ENCODE measurements at regions not wholly inside any gene's neighbourhood (a gene's known extent, or its start where the extent isn't known, plus 50 kb on each side); places are given as distances from the start of the nearest gene placed in this dataset.

DNA sequence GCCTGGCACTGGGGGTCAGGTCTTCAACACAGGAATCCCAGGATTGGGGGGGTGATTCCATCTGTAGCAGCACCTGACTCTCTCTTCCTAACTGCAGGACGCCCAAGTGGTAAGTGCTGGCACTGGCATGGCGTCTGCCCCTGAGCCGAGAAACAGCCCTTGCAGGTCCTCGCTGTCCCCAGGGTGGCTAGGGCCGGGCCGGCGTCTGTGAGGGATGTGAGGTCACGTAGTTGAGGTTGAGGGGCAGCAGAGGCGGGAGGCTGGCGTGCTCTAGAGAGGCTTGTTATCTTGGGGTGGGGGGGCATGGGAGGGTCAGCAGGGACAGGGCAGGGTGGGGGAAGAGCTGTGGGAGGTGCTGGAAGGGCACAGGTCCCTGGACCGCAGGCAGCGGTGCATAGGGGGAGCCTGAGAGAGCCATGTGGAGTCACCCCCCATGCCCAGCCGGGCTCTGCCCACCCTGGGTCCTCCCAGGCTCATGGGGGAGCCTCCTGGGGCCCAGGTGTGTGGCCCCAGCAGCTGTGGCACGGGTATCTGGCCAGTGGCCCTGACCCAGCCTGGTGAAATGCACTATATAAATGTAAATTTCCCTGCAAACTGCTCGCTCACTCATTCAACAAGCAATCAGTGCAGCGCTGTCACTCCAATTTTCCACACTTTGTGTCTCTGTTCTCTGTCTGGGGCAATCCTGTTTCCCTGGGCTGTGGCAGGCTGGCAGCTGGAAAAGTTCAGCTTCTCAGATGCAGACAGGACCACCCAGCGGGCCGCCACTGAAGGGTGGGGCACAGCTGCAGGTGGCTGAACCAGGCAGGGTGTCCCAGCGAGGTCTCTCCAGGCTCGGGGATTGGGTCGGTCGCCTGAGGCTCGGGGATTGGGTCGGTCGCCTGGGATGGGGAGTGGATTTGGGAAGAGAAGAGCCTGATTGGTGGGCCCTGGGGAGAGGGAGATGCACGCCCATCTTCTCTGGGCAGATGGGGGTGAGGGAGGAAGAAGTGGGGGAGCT is 102.2 kb upstream of the NKX1-1 start:
- no peak for FAIRE-seq
- no peak for DNase-seq (ENCODE audit: insufficient read length, low spot score)
- TF ChIP-seq POLR2AphosphoS5 (IDR thresholded peaks at IDR 0.05; ENCODE audit: low read depth, low read length) (no peak), TAF1 (IDR thresholded peaks at IDR 0.05; ENCODE audit: low read depth, low read length) (no peak), POLR2A (IDR thresholded peaks at IDR 0.05; ENCODE audit: low read depth, low read length) (no peak), POU2F2 (IDR thresholded peaks at IDR 0.05; ENCODE audit: low read depth, low read length) (no peak)

DNA sequence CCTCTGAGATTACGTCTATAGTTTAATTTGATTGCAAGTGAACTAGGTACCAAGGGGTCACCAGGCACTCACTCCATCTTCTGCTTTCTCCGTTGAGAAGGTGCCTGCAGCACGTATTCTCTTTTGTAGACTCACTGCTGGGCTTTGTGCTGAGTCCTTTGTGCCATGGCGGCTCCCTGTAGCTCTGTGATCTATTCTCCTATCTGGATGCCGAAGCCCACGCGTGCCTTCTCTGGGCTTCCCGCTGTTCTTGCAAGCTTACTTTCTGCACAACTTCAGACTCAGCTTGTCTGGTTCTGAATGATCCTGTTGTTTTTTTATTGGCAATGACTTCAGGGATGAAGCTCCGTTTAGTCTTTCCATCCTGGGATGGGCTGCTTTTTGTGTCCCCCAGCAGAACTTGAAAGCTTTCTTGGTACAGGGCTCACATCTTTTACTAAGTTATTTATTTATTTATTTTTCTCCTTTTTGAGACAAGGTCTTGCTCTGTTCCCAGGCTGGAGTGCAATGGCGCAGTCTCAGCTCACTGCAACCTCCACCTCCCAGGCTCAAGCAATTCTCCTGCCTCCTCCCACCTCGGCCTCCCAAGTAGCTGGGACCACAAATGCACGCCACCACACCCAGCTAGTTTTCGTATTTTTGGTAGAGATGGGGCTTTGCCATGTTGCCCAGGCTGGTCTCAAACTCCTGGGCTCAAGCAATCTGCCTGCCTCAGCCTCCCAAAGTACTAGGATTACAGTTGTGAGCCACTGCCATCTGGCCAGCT is 100.9 kb upstream of the NKX1-1 start:
- no peak for TF ChIP-seq TAF1 (IDR thresholded peaks at IDR 0.05; ENCODE audit: low read depth, low read length)
- no peak for TF ChIP-seq SPI1 (IDR thresholded peaks at IDR 0.05; ENCODE audit: low read depth, low read length)
- no peak for TF ChIP-seq POLR2A (IDR thresholded peaks at IDR 0.05; ENCODE audit: low read depth, low read length)
- no peak for TF ChIP-seq POLR2AphosphoS5 (IDR thresholded peaks at IDR 0.05; ENCODE audit: low read depth, low read length)
- TF ChIP-seq POU2F2 (IDR thresholded peaks at IDR 0.05; ENCODE audit: low read depth, low read length) = no peak
- TF ChIP-seq PAX5 (IDR thresholded peaks at IDR 0.05; ENCODE audit: insufficient read depth, low read length, severe bottlenecking) = no peak
- DNase-seq (ENCODE audit: insufficient read length, low spot score) (no peak), FAIRE-seq (no peak)

DNA sequence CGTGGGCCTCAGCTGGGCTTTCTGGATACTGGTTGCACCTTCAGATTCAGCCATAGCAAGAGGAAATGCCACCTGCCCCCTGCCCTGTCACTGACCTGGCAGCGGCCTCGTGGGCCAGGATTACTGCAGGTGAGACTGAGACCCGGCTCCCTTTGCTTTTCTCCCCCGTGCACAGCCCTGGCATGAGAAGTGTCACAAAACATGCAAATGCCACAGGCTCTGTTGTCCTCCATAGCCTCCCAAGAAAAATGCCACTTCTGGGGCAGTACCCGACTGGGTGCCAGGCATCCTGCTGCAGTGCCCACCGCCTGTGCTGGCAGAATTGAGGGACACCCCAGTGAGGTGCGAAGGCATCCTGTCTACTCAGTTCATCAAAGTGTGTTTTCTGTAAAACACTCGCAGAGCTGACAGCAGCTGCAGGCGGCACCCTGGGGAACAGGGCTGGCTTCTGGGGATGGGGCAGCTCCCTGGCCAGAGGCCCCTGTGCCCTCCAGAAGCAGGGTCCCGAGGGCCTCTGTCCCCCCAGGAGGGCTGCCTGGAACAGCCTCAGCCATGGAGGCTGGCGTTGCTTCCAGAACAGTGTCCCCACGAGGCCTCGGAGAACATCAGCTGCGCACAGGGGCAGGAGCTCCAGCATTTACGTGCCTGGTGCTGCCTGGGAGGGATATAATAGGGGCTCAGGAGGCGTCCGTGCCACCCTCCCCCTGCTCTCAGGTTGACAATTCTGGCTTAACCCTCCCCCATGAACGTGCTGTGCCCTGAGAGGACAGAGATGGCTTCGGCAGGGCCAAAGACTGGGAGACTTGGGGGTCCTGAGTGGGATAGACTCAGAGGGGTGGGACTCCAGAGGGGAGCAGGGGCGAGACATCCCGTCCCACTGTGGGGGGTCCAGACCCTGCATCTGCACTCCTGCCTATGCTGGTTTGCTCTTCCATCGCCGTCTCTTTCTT is 99.5 kb upstream of the NKX1-1 start:
- FAIRE-seq = no peak
- TF ChIP-seq POLR2AphosphoS5 (IDR thresholded peaks at IDR 0.05; ENCODE audit: low read depth, low read length) = no peak
- no peak for TF ChIP-seq TAF1 (IDR thresholded peaks at IDR 0.05; ENCODE audit: low read depth, low read length)
- TF ChIP-seq PAX5 (IDR thresholded peaks at IDR 0.05; ENCODE audit: insufficient read depth, low read length, severe bottlenecking) = no peak
- TF ChIP-seq SPI1 (IDR thresholded peaks at IDR 0.05; ENCODE audit: low read depth, low read length) = no peak
- no peak for TF ChIP-seq POLR2A (IDR thresholded peaks at IDR 0.05; ENCODE audit: low read depth, low read length)
- no peak for TF ChIP-seq POU2F2 (IDR thresholded peaks at IDR 0.05; ENCODE audit: low read depth, low read length)
- DNase-seq (ENCODE audit: insufficient read length, low spot score) = no peak

DNA sequence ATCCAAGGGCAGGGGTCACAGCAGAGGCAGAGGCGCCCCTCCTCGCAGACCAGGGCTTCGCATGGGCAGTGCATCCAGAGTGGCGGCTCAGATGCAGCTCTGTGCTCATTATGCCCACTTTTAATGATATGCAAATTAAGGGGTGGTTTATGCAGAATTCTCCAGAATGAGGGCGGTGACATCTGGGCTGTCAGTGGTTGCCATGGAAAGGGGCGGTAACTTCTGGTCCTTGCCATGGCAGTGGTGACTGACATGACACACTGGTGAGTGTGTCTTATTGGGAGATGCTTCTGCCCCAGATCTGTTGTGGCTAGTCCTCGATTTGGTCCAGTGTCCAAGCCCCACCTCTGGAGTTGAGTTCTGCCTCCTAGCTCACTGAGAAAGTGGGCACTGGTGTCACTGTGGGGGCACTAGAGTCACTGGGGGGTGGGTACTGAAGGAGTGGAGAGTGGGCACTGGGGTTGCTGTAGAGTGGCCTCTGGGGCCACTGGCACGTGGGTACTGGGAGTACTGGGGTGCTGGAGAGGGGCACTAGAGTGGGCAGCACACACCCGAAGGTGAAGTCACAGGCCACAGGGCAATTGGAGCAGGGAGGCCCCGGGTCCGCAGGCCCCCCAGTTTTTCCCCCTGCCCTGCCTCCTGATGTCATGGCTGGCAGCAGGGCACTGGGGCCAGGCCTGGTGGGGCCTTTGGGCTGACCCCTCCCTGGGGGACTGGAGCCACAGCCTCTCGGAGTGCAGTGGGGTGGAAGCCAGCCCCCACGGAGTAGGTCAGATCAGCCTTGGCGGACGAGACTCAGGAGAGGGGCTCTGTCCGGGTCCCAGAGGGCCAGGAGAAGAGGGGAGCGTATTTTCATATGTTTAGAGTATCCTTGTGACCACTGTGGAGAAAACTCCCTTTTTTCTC is 98.6 kb upstream of the NKX1-1 start:
- DNase-seq (ENCODE audit: insufficient read length, low spot score) (no peak), FAIRE-seq (no peak)
- TF ChIP-seq POLR2AphosphoS5 (IDR thresholded peaks at IDR 0.05; ENCODE audit: low read depth, low read length) (no peak), POLR2A (IDR thresholded peaks at IDR 0.05; ENCODE audit: low read depth, low read length) (no peak), PAX5 (IDR thresholded peaks at IDR 0.05; ENCODE audit: insufficient read depth, low read length, severe bottlenecking) (no peak), SPI1 (IDR thresholded peaks at IDR 0.05; ENCODE audit: low read depth, low read length) (no peak), TAF1 (IDR thresholded peaks at IDR 0.05; ENCODE audit: low read depth, low read length) (no peak), POU2F2 (IDR thresholded peaks at IDR 0.05; ENCODE audit: low read depth, low read length) (no peak)

DNA sequence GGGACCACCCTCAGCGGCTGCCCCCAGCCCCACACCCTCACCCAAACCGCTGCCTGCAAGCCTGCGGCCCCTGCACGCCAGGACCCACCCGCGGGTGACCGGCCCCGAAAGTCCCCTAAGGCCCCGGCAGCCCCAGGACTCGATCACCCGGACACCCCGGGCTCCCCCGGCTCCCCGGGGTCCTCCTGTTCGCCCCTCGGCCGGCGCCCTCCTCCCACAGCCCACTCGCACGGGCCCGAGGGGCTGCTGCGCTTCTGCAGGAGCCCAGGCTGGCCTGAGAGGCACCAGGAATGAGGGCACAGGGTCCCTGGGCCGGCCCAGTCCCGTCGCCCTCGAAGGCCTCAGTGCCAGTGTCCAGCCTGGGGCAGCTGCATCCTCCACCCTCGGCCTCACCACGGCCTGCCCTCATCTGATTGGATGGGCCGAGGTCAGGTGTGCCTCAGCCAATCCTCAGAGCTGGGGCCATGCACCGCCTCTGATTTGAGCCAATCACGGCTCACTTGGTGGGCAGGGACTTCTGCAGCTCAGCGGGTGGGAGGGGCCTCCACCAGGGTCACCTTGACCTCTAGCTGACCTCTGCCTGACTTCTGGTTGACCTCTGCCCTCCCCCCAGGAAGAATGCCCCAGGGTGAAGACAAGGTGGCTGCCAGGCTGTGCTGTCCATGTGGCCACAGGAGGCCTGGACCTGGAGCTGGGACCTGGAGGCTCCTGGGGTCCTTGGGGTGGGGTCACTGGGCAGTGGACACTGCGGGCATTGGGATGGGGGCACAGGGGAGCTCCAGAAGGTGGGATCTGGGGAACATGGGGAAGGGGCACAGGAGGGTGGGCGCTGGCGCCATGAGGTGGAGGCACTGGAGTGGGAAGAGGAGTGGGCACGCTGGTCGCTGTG is 97.6 kb upstream of the NKX1-1 start:
- DNase-seq (ENCODE audit: insufficient read length, low spot score) (no peak), FAIRE-seq (no peak)

DNA sequence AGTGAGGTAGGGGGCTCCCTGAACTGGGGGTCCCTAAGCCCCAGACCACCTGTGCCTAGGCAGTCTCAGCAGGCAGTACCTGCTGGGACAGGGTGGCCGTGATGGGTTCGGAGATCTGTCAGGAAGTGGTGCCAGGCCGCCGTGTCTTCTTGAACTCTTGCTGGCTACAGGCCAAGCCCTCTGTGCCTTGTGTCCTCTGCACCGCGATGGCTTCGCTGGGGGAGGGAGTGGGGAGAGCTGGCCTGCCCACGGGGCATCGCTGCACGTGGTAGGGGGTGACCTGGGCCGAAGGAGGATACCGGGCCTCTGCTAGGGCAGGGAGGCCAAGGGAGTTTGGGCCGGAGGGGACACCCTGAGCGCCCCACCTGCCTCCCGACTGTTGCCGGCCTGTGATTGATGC is 96.7 kb upstream of the NKX1-1 start:
- FAIRE-seq (no peak), DNase-seq (ENCODE audit: insufficient read length, low spot score) (no peak)
- TF ChIP-seq POU2F2 (IDR thresholded peaks at IDR 0.05; ENCODE audit: low read depth, low read length) = no peak
- no peak for TF ChIP-seq TAF1 (IDR thresholded peaks at IDR 0.05; ENCODE audit: low read depth, low read length)
- TF ChIP-seq POLR2A (IDR thresholded peaks at IDR 0.05; ENCODE audit: low read depth, low read length) = no peak
- no peak for TF ChIP-seq PAX5 (IDR thresholded peaks at IDR 0.05; ENCODE audit: insufficient read depth, low read length, severe bottlenecking)
- no peak for TF ChIP-seq POLR2AphosphoS5 (IDR thresholded peaks at IDR 0.05; ENCODE audit: low read depth, low read length)
- TF ChIP-seq SPI1 (IDR thresholded peaks at IDR 0.05; ENCODE audit: low read depth, low read length) = no peak

More for the DNA sequence above, 97.6 kb upstream of the NKX1-1 start:
- no peak for TF ChIP-seq TAF1 (IDR thresholded peaks at IDR 0.05; ENCODE audit: low read depth, low read length)
- no peak for TF ChIP-seq PAX5 (IDR thresholded peaks at IDR 0.05; ENCODE audit: insufficient read depth, low read length, severe bottlenecking)
- TF ChIP-seq POU2F2 (IDR thresholded peaks at IDR 0.05; ENCODE audit: low read depth, low read length) = no peak
- no peak for TF ChIP-seq POLR2A (IDR thresholded peaks at IDR 0.05; ENCODE audit: low read depth, low read length)
- no peak for TF ChIP-seq SPI1 (IDR thresholded peaks at IDR 0.05; ENCODE audit: low read depth, low read length)
- TF ChIP-seq POLR2AphosphoS5 (IDR thresholded peaks at IDR 0.05; ENCODE audit: low read depth, low read length) = no peak

DNA sequence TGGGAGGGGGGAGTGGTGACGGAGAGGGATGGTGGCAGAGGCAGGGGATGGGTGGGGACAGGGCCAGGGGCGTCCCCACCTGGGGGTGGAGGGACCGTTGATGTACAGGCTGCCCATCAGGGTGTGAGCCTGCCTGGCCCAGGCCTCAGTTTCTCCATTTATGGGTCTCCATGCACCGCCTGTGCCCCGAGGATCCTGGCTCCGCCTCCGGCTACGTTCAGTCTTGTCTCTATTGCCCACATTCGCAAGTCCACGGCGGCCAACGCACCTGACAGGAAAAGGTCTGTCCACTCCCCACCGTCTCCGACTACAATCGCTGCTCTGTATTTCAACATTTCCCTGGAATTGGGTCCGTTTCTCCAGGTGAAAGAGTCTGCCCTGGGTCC is 96.3 kb upstream of the NKX1-1 start:
- TF ChIP-seq TAF1 (IDR thresholded peaks at IDR 0.05; ENCODE audit: low read depth, low read length) = no peak
- no peak for TF ChIP-seq POU2F2 (IDR thresholded peaks at IDR 0.05; ENCODE audit: low read depth, low read length)
- no peak for TF ChIP-seq POLR2A (IDR thresholded peaks at IDR 0.05; ENCODE audit: low read depth, low read length)
- no peak for TF ChIP-seq SPI1 (IDR thresholded peaks at IDR 0.05; ENCODE audit: low read depth, low read length)
- TF ChIP-seq POLR2AphosphoS5 (IDR thresholded peaks at IDR 0.05; ENCODE audit: low read depth, low read length) = no peak
- TF ChIP-seq PAX5 (IDR thresholded peaks at IDR 0.05; ENCODE audit: insufficient read depth, low read length, severe bottlenecking) = no peak
- no peak for DNase-seq (ENCODE audit: insufficient read length, low spot score)
- FAIRE-seq = no peak

All from GM12891 (cell line).